ENCODE measurements at regions not wholly inside any gene's neighbourhood (a gene's known extent, or its start where the extent isn't known, plus 50 kb on each side); places are given as distances from the start of the nearest gene placed in this dataset.
"Not testable (repeated sequence)": the region's sequence is repeated elsewhere in the genome, so short reads cannot be mapped to it uniquely, and the experiment has no call there.

- H3K9me3 ChIP-seq (ENCODE audit: control insufficient read depth, insufficient read depth, low read length), result no peaks in the 10 kb centered on the region
- WGBS (ENCODE audit: insufficient coverage, insufficient read length), result no CpG with 5 or more reads among the region's 1 CpG
- no peak for DNase-seq (ENCODE audit: low read depth, low spot score)
- H3K27me3 ChIP-seq (ENCODE audit: control insufficient read depth, insufficient read depth, low read length), result no peaks in the 10 kb centered on the region
- no peaks in the 10 kb centered on the region for H3K4me1 ChIP-seq (ENCODE audit: control insufficient read depth, insufficient read depth, low read length)
- H3K4me3 ChIP-seq (ENCODE audit: low read length), result no peak overlapping the region
- H3K27ac ChIP-seq (ENCODE audit: low read length), result no peak overlapping the region
- no peaks in the 10 kb centered on the region for H3K36me3 ChIP-seq (ENCODE audit: control insufficient read depth, insufficient read depth, low read length)
Observed at GRCh38 chr3:166688665-166689064, 691.4 kb downstream of the ZBBX start.

- Histone ChIP-seq H3K9me3 (ENCODE audit: control insufficient read depth, insufficient read depth, low read length) (no peaks in the 10 kb centered on the region), H3K27ac (ENCODE audit: low read length) (no peak overlapping the region), H3K4me3 (ENCODE audit: low read length) (no peak overlapping the region), H3K4me1 (ENCODE audit: control insufficient read depth, insufficient read depth, low read length) (no peaks in the 10 kb centered on the region), H3K36me3 (ENCODE audit: control insufficient read depth, insufficient read depth, low read length) (no peaks in the 10 kb centered on the region), H3K27me3 (ENCODE audit: control insufficient read depth, insufficient read depth, low read length) (no peaks in the 10 kb centered on the region)
- no CpG with 5 or more reads among the region's 1 CpG for WGBS (ENCODE audit: insufficient coverage, insufficient read length)
- no peak for DNase-seq (ENCODE audit: low read depth, low spot score)
Observed at GRCh38 chr3:166685246-166685645, 694.9 kb downstream of the ZBBX start.

GRCh38 chr3:166684077-166684476 is 696.0 kb downstream of the ZBBX start:
- H3K4me1 ChIP-seq (ENCODE audit: control insufficient read depth, insufficient read depth, low read length); H3K36me3 ChIP-seq (ENCODE audit: control insufficient read depth, insufficient read depth, low read length); DNase-seq (ENCODE audit: low read depth, low spot score); H3K27me3 ChIP-seq (ENCODE audit: control insufficient read depth, insufficient read depth, low read length); H3K9me3 ChIP-seq (ENCODE audit: control insufficient read depth, insufficient read depth, low read length); H3K27ac ChIP-seq (ENCODE audit: low read length); H3K4me3 ChIP-seq (ENCODE audit: low read length): not testable (repeated sequence)
- no CpG with 5 or more reads among the region's 5 CpGs for WGBS (ENCODE audit: insufficient coverage, insufficient read length)

- no peaks in the 10 kb centered on the region for H3K27me3 ChIP-seq (ENCODE audit: control insufficient read depth, insufficient read depth, low read length)
- DNase-seq (ENCODE audit: low read depth, low spot score), result no peak
- no peaks in the 10 kb centered on the region for H3K9me3 ChIP-seq (ENCODE audit: control insufficient read depth, insufficient read depth, low read length)
- no peaks in the 10 kb centered on the region for H3K36me3 ChIP-seq (ENCODE audit: control insufficient read depth, insufficient read depth, low read length)
- no peaks in the 10 kb centered on the region for H3K4me1 ChIP-seq (ENCODE audit: control insufficient read depth, insufficient read depth, low read length)
- H3K4me3 ChIP-seq (ENCODE audit: low read length), result no peak overlapping the region
- H3K27ac ChIP-seq (ENCODE audit: low read length), result no peak overlapping the region
Observed at GRCh38 chr3:166669781-166670180, 710.3 kb downstream of the ZBBX start.

- no CpG with 5 or more reads among the region's 1 CpG for WGBS (ENCODE audit: insufficient coverage, insufficient read length)
- H3K4me1 ChIP-seq (ENCODE audit: control insufficient read depth, insufficient read depth, low read length), result no peaks in the 10 kb centered on the region
- H3K9me3 ChIP-seq (ENCODE audit: control insufficient read depth, insufficient read depth, low read length), result no peaks in the 10 kb centered on the region
- no peak overlapping the region for H3K27ac ChIP-seq (ENCODE audit: low read length)
- no peak for DNase-seq (ENCODE audit: low read depth, low spot score)
- no peaks in the 10 kb centered on the region for H3K36me3 ChIP-seq (ENCODE audit: control insufficient read depth, insufficient read depth, low read length)
- no peaks in the 10 kb centered on the region for H3K27me3 ChIP-seq (ENCODE audit: control insufficient read depth, insufficient read depth, low read length)
- H3K4me3 ChIP-seq (ENCODE audit: low read length), result no peak overlapping the region
Observed at GRCh38 chr3:166663194-166663593, 716.9 kb downstream of the ZBBX start.

- Histone ChIP-seq H3K4me3 (ENCODE audit: low read length) (no peak overlapping the region), H3K27ac (ENCODE audit: low read length) (no peak overlapping the region)
- DNase-seq (ENCODE audit: low read depth, low spot score), result no peak
Observed at GRCh38 chr3:166661621-166662020, 718.5 kb downstream of the ZBBX start.

GRCh38 chr3:166660962-166661361 is 719.1 kb downstream of the ZBBX start:
- Histone ChIP-seq H3K9me3 (ENCODE audit: control insufficient read depth, insufficient read depth, low read length) (no peaks in the 10 kb centered on the region), H3K4me1 (ENCODE audit: control insufficient read depth, insufficient read depth, low read length) (no peaks in the 10 kb centered on the region), H3K27ac (ENCODE audit: low read length) (no peak overlapping the region), H3K4me3 (ENCODE audit: low read length) (no peak overlapping the region), H3K27me3 (ENCODE audit: control insufficient read depth, insufficient read depth, low read length) (no peaks in the 10 kb centered on the region), H3K36me3 (ENCODE audit: control insufficient read depth, insufficient read depth, low read length) (no peaks in the 10 kb centered on the region)
- no peak for DNase-seq (ENCODE audit: low read depth, low spot score)

More at GRCh38 chr3:166661621-166662020, 718.5 kb downstream of the ZBBX start:
- Histone ChIP-seq H3K4me1 (ENCODE audit: control insufficient read depth, insufficient read depth, low read length) (no peaks in the 10 kb centered on the region), H3K36me3 (ENCODE audit: control insufficient read depth, insufficient read depth, low read length) (no peaks in the 10 kb centered on the region), H3K9me3 (ENCODE audit: control insufficient read depth, insufficient read depth, low read length) (no peaks in the 10 kb centered on the region), H3K27me3 (ENCODE audit: control insufficient read depth, insufficient read depth, low read length) (no peaks in the 10 kb centered on the region)
- WGBS (ENCODE audit: insufficient coverage, insufficient read length), result no CpG with 5 or more reads among the region's 1 CpG

GRCh38 chr3:166637984-166638530 is 742.0 kb downstream of the ZBBX start:
- Histone ChIP-seq H3K9me3 (ENCODE audit: control insufficient read depth, insufficient read depth, low read length) (no peaks in the 10 kb centered on the region), H3K4me1 (ENCODE audit: control insufficient read depth, insufficient read depth, low read length) (no peaks in the 10 kb centered on the region), H3K4me3 (ENCODE audit: low read length) (no peak overlapping the region), H3K27ac (ENCODE audit: low read length) (no peak overlapping the region), H3K27me3 (ENCODE audit: control insufficient read depth, insufficient read depth, low read length) (no peaks in the 10 kb centered on the region), H3K36me3 (ENCODE audit: control insufficient read depth, insufficient read depth, low read length) (no peaks in the 10 kb centered on the region)
- no CpG with 5 or more reads among the region's 3 CpGs for WGBS (ENCODE audit: insufficient coverage, insufficient read length)
- no peak for DNase-seq (ENCODE audit: low read depth, low spot score)

GRCh38 chr3:166634091-166634746 is 745.9 kb downstream of the ZBBX start:
- no peak for DNase-seq (ENCODE audit: low read depth, low spot score)
- no peak overlapping the region for H3K4me3 ChIP-seq (ENCODE audit: low read length)
- no peaks in the 10 kb centered on the region for H3K27me3 ChIP-seq (ENCODE audit: control insufficient read depth, insufficient read depth, low read length)
- 100% methylated on average over 1 of the region's 4 CpGs for whole genome bisulfite sequencing (ENCODE audit: insufficient coverage, insufficient read length)
- H3K27ac ChIP-seq (ENCODE audit: low read length), result no peak overlapping the region
- no peaks in the 10 kb centered on the region for H3K4me1 ChIP-seq (ENCODE audit: control insufficient read depth, insufficient read depth, low read length)
- no peaks in the 10 kb centered on the region for H3K36me3 ChIP-seq (ENCODE audit: control insufficient read depth, insufficient read depth, low read length)
- H3K9me3 ChIP-seq (ENCODE audit: control insufficient read depth, insufficient read depth, low read length), result no peaks in the 10 kb centered on the region

- Histone ChIP-seq H3K4me3 (ENCODE audit: low read length) (no peak overlapping the region), H3K27me3 (ENCODE audit: control insufficient read depth, insufficient read depth, low read length) (no peaks in the 10 kb centered on the region), H3K9me3 (ENCODE audit: control insufficient read depth, insufficient read depth, low read length) (no peaks in the 10 kb centered on the region), H3K36me3 (ENCODE audit: control insufficient read depth, insufficient read depth, low read length) (no peaks in the 10 kb centered on the region), H3K27ac (ENCODE audit: low read length) (no peak overlapping the region), H3K4me1 (ENCODE audit: control insufficient read depth, insufficient read depth, low read length) (no peaks in the 10 kb centered on the region)
- no peak for DNase-seq (ENCODE audit: low read depth, low spot score)
- no CpG with 5 or more reads among the region's 1 CpG for WGBS (ENCODE audit: insufficient coverage, insufficient read length)
Observed at GRCh38 chr3:166630190-166630589, 749.9 kb downstream of the ZBBX start.

GRCh38 chr3:166613365-166613764 is 766.7 kb downstream of the ZBBX start:
- DNase-seq (ENCODE audit: low read depth, low spot score), result no peak
- no CpG with 5 or more reads among the region's 1 CpG for WGBS (ENCODE audit: insufficient coverage, insufficient read length)
- no peaks in the 10 kb centered on the region for H3K27me3 ChIP-seq (ENCODE audit: control insufficient read depth, insufficient read depth, low read length)

More at GRCh38 chr3:166613365-166613764, 766.7 kb downstream of the ZBBX start:
- H3K4me3 ChIP-seq (ENCODE audit: low read length), result no peak overlapping the region
- H3K9me3 ChIP-seq (ENCODE audit: control insufficient read depth, insufficient read depth, low read length), result no peaks in the 10 kb centered on the region
- H3K4me1 ChIP-seq (ENCODE audit: control insufficient read depth, insufficient read depth, low read length), result no peaks in the 10 kb centered on the region
- no peaks in the 10 kb centered on the region for H3K36me3 ChIP-seq (ENCODE audit: control insufficient read depth, insufficient read depth, low read length)
- no peak overlapping the region for H3K27ac ChIP-seq (ENCODE audit: low read length)

All from iPS DF 6.9 (cell line).